GM12875 (cell line): ENCODE measurements at regions not wholly inside any gene's neighbourhood (a gene's known extent, or its start where the extent isn't known, plus 50 kb on each side); places are given as distances from the start of the nearest gene placed in this dataset.

Experiments
- H3K4me3 ChIP-seq: one replicate; pipeline ENCODE4 v1.5.1; 2011; ENCODE audit warnings: low read depth, low read length, control low read depth
- CTCF ChIP-seq: IDR thresholded peaks from 2 replicates; pipeline ENCODE4 v1.5.1; 2011; ENCODE audit warnings: low read depth, mild to moderate bottlenecking, control low read depth, inconsistent platforms, low read length, moderate library complexity, borderline replicate concordance; ENCODE audit not compliant: insufficient read depth

DNA sequence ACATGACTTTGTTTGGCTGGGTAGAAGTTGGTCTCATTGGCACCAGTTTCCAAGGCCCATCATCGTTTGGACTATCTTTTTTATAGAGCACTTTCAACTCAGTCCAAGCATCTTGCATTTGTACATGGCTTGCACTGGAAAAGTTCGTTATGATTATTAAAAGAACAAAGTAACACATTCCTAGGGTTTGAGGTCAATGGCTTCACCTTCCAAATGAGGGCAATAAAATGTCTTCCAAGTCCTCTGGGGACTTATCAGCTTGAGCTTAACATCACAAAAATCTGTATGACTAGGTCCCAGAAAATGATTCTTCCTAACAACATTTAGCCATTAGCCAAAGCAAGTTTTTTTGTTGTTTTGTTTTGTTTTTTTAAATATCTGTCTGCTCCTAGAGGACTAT lies 610.8 kb downstream of the LMO4 start:
- TF ChIP-seq CTCF, result no peak
- H3K4me3 ChIP-seq, result no peak overlapping the region

GRCh38 chr1:87940421-87940820 lies 611.7 kb downstream of the LMO4 start:
- no peak overlapping the region for H3K4me3 ChIP-seq
- TF ChIP-seq CTCF, result no peak

GRCh38 chr1:87941337-87941946 lies 612.8 kb downstream of the LMO4 start:
- no peak for TF ChIP-seq CTCF
- H3K4me3 ChIP-seq, result no peak overlapping the region

- TF ChIP-seq CTCF, result no peak
- H3K4me3 ChIP-seq, result no peak overlapping the region
Measured at GRCh38 chr1:87942165-87942564, 613.5 kb downstream of the LMO4 start.

DNA sequence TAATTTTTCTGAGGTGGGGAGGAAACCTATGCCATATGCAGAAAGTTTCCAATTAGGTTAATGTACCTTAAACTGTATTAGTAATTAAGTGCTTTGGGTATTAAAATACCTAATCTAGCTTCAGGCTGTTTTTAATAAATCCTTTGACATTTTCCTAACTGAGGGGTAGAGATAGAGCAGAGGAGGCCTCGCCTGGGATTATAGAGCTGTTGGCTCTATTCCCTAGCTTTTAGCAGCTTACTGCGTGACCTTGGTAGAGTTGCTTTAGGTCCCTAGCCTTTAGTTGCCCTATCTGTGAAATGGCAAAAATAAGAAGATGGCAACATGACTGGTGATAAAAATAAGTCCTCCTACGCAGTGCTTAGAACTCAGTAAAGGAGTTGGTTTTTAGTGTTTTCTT lies 621.0 kb downstream of the LMO4 start:
- no peak for TF ChIP-seq CTCF
- no peak overlapping the region for H3K4me3 ChIP-seq

- no peak overlapping the region for H3K4me3 ChIP-seq
- TF ChIP-seq CTCF, result no peak
Measured at GRCh38 chr1:87950369-87950768, 621.7 kb downstream of the LMO4 start.

DNA sequence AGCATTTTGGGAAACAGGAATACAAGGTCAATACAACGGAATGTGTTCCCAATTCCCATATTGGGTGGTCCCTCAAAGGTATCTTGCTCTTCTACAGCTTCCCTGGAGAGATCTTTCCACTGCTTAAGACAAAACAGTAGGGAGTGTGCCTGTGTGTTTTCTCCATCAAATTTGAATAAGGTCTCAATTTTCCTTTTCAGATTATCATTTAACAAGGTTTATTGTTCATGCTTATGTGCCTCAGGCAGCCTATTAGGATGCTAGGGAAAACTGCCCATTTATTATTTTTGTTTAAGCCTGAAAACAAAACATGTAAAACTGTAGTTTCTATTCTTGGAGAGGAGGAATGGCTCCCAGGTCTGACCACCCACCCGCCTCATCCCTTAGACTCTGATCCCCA lies 622.7 kb downstream of the LMO4 start:
- TF ChIP-seq CTCF, result no peak

More for the DNA sequence above, 622.7 kb downstream of the LMO4 start:
- no peak overlapping the region for H3K4me3 ChIP-seq
